ENCODE measurements at regions not wholly inside any gene's neighbourhood (a gene's known extent, or its start where the extent isn't known, plus 50 kb on each side); places are given as distances from the start of the nearest gene placed in this dataset.

GRCh38 chr6:3620937-3621336, 130.6 kb downstream of the PXDC1 start (continued):
- TF ChIP-seq PAX8 (IDR thresholded peaks at IDR 0.05) (no peak), HCFC1 (IDR thresholded peaks at IDR 0.05; ENCODE audit: low read length) (no peak), NFYB (IDR thresholded peaks at IDR 0.05; ENCODE audit: insufficient read depth, low read depth, low read length) (no peak), STAT1 (conservative IDR thresholded peaks at IDR 0.05) (no peak)

- POLR2A ChIA-PET = no interaction called here
- BruUV-seq (replicated peaks) = no TSS peak
Observed at GRCh38 chr6:3620389-3620788, 131.1 kb downstream of the PXDC1 start.

GRCh38 chr6:3619800-3620199, 131.7 kb downstream of the PXDC1 start:
- intact Hi-C loops (cut with micrococcal nuclease; ENCODE audit: unreplicated experiment) = no loop called here
- no peaks in the 10 kb centered on the region for H3K79me2 ChIP-seq (ENCODE audit: control insufficient read depth, insufficient read depth, low read length)
- ChIA-PET POLR2A (no interaction called here), CTCF (no interaction called here), RAD21 (ENCODE audit: unreplicated experiment) (no interaction called here), SMC1A (ENCODE audit: uncharacterized antibody, unreplicated experiment) (no interaction called here)
- no peaks in the 10 kb centered on the region for H3K36me3 ChIP-seq (ENCODE audit: control insufficient read depth in 2 of 2, insufficient read depth in 2 of 2, low read length in 1 of 2)
- peaks cover 0 to 2% of the 10 kb centered on the region in 2 experiments; a peak in 3 of 4 replicates for H3K27me3 ChIP-seq (replicated peaks in 1 of 2; ENCODE audit: control insufficient read depth in 2 of 2, insufficient read depth in 2 of 2, low read length in 1 of 2)
- BruUV-seq (replicated peaks) = no TSS peak
- ATAC-seq (no peak), FAIRE-seq (no peak), DNase-seq (ENCODE audit: low read depth, low spot score) (no peak)
- no peak overlapping the region for H3K4me2 ChIP-seq (ENCODE audit: control insufficient read depth, insufficient read depth)
- in situ Hi-C loops (cut with MboI) = no loop called here
- H3K9ac ChIP-seq (ENCODE audit: control insufficient read depth, insufficient read depth, low read length) = no peak overlapping the region
- 1% methylated on average over 4 of the region's 4 CpGs for WGBS (ENCODE audit: insufficient coverage, insufficient replicate concordance, low lambda C conversion rate, missing lambda C conversion rate)
- H3K27ac ChIP-seq (ENCODE audit: control insufficient read depth, insufficient read depth) = no peak overlapping the region
- no peaks in the 10 kb centered on the region for H4K20me1 ChIP-seq (ENCODE audit: control insufficient read depth, insufficient read depth)
- H3K4me3 ChIP-seq = no peak overlapping the region
- no peaks in the 10 kb centered on the region; the same call in 2 of the 3 replicates for H3K9me3 ChIP-seq (replicated peaks; ENCODE audit: control insufficient read depth, insufficient read depth, low read length)
- H2AFZ ChIP-seq (ENCODE audit: control insufficient read depth, low read depth, low read length) = no peak overlapping the region
- H3K4me1 ChIP-seq (ENCODE audit: control insufficient read depth, insufficient read depth, low read length) = no peaks in the 10 kb centered on the region
- no peak for TF ChIP-seq USF1 (IDR thresholded peaks at IDR 0.05; ENCODE audit: borderline replicate concordance, extremely low read length, insufficient read depth, low read depth, low read length)
- TF ChIP-seq YY1 (IDR thresholded peaks at IDR 0.05; ENCODE audit: low read depth, low read length) = no peak
- TF ChIP-seq BCLAF1 (IDR thresholded peaks at IDR 0.05) = no peak
- TF ChIP-seq BACH1 (IDR thresholded peaks at IDR 0.05; ENCODE audit: borderline replicate concordance) = no peak
- TF ChIP-seq POLR2AphosphoS2 (IDR thresholded peaks at IDR 0.05; ENCODE audit: low read depth, low read length) = no peak
- no peak for TF ChIP-seq MLLT1 (IDR thresholded peaks at IDR 0.05)
- TF ChIP-seq FOS (IDR thresholded peaks at IDR 0.05; ENCODE audit: borderline replicate concordance, extremely low read depth, insufficient read length) = no peak

More at GRCh38 chr6:3620389-3620788, 131.1 kb downstream of the PXDC1 start:
- Histone ChIP-seq H3K4me2 (ENCODE audit: control insufficient read depth, insufficient read depth) (no peak overlapping the region), H3K9ac (ENCODE audit: control insufficient read depth, insufficient read depth, low read length) (no peak overlapping the region), H3K4me1 (ENCODE audit: control insufficient read depth, insufficient read depth, low read length) (no peaks in the 10 kb centered on the region), H2AFZ (ENCODE audit: control insufficient read depth, low read depth, low read length) (no peak overlapping the region), H3K27me3 (replicated peaks in 1 of 2; ENCODE audit: control insufficient read depth in 2 of 2, insufficient read depth in 2 of 2, low read length in 1 of 2) (peaks cover 0 to 1% of the 10 kb centered on the region in 2 experiments; a peak in 3 of 4 replicates), H4K20me1 (ENCODE audit: control insufficient read depth, insufficient read depth) (no peaks in the 10 kb centered on the region), H3K4me3 (no peak overlapping the region), H3K27ac (ENCODE audit: control insufficient read depth, insufficient read depth) (no peak overlapping the region), H3K9me3 (replicated peaks; ENCODE audit: control insufficient read depth, insufficient read depth, low read length) (no peaks in the 10 kb centered on the region; the same call in 2 of the 3 replicates), H3K79me2 (ENCODE audit: control insufficient read depth, insufficient read depth, low read length) (no peaks in the 10 kb centered on the region), H3K36me3 (ENCODE audit: control insufficient read depth in 2 of 2, insufficient read depth in 2 of 2, low read length in 1 of 2) (no peaks in the 10 kb centered on the region)
- no peak for ATAC-seq
- in situ Hi-C loops (cut with MboI) (no loop called here), intact Hi-C loops (cut with micrococcal nuclease; ENCODE audit: unreplicated experiment) (no loop called here)
- ChIA-PET RAD21 (ENCODE audit: unreplicated experiment) (no interaction called here), CTCF (no interaction called here), SMC1A (ENCODE audit: uncharacterized antibody, unreplicated experiment) (no interaction called here)
- no peak for DNase-seq (ENCODE audit: low read depth, low spot score)
- TF ChIP-seq NFYA (IDR thresholded peaks at IDR 0.05; ENCODE audit: borderline replicate concordance, low read depth, low read length) = no peak
- WGBS (ENCODE audit: insufficient coverage, insufficient replicate concordance, low lambda C conversion rate, missing lambda C conversion rate) = 63% methylated on average over 8 of the region's 8 CpGs
- FAIRE-seq = no peak

Measured in GM12878 (cell line).